Endothelial cell of umbilical vein (primary cell): ENCODE measurements at regions not wholly inside any gene's neighbourhood (a gene's known extent, or its start where the extent isn't known, plus 50 kb on each side); places are given as distances from the start of the nearest gene placed in this dataset.
A peak's percentile ranks its signal among the peaks of the same experiment; 100 is the strongest.

Experiments used
- BruUV-seq: library from RNA; stranded (reverse); fragments of 400-500 nt; replicated peaks from 2 replicates; lab custom pipeline; 2021; lab: Mats Ljungman, UMichigan
- CTCF ChIA-PET: fragments of 300-600, 350-600 bp; sonication (Branson Sonifier 250); formaldehyde crosslinking; loops from one replicate; lab custom pipeline; 2021; ENCODE audit warnings: antibody characterized with exemption, inconsistent platforms; lab: Charles Lee
- POLR2A ChIA-PET: fragments of 300-600, 350-600 bp; sonication (Branson Sonifier 250); formaldehyde crosslinking; loops from one replicate; lab custom pipeline; 2021; ENCODE audit warnings: antibody characterized with exemption, inconsistent platforms; lab: Charles Lee
- DNase-seq: peaks from one replicate; pipeline ENCODE4 v3.0.0-alpha.2; 2011; ENCODE audit warnings: low read depth, low spot score
- FAIRE-seq: peaks from 2 replicates; lab custom pipeline; 2011; peaks lifted over from hg19 to GRCh38; lab: Jason Lieb, UNC
- H2AFZ ChIP-seq: 2 replicates; pipeline ENCODE4 v1.6.0; 2012; ENCODE audit warnings: low read depth, low read length, control low read depth, inconsistent platforms
- H3K27ac ChIP-seq: 2 replicates; pipeline ENCODE4 v1.5.1; 2011; ENCODE audit warnings: low read depth, mild to moderate bottlenecking, control low read depth, low read length, moderate library complexity; ENCODE audit not compliant: insufficient read depth
- H3K27me3 ChIP-seq, 2 experiments: 2 replicates each; pipeline versions ENCODE4 v1.6.0 to v1.6.1; 2011; ENCODE audit warnings: low read length in 2 of 2, mixed read lengths in 1 of 2; ENCODE audit not compliant: control insufficient read depth in 2 of 2, insufficient read depth in 2 of 2
- H3K36me3 ChIP-seq, 2 experiments: 2 replicates in 1 of 2; 3 replicates in 1 of 2; pipeline ENCODE4 v1.5.1; 2011; ENCODE audit warnings: low read length in 2 of 2, mild to moderate bottlenecking in 1 of 2, moderate library complexity in 1 of 2; ENCODE audit not compliant: control insufficient read depth in 2 of 2, insufficient read depth in 2 of 2; ENCODE audit errors: extremely low read depth in 1 of 2
- H3K4me1 ChIP-seq: 3 replicates; pipeline ENCODE4 v1.5.1; 2011; ENCODE audit warnings: mild to moderate bottlenecking, low read length; ENCODE audit not compliant: control insufficient read depth, insufficient read depth; ENCODE audit errors: extremely low read depth
- H3K4me2 ChIP-seq: 2 replicates; pipeline ENCODE4 v1.6.1; 2011; ENCODE audit warnings: low read length, control low read depth, mixed read lengths; ENCODE audit not compliant: insufficient read depth
- H3K4me3 ChIP-seq, 3 experiments: fragments of 200-600 bp in 1 of 3; sonication (generic), shearing (Covaris generic) in 1 of 3; replicated peaks in 1 of 3; 2 replicates each; pipeline ENCODE4 v1.5.1; 2011 to 2016; ENCODE audit warnings: control low read depth in 3 of 3, low read length in 3 of 3, mild to moderate bottlenecking in 2 of 3, inconsistent platforms in 1 of 3, low read depth in 1 of 3, moderate library complexity in 1 of 3; ENCODE audit not compliant: insufficient read depth in 1 of 3
- H3K79me2 ChIP-seq: 2 replicates; pipeline ENCODE4 v1.6.0; 2012; ENCODE audit warnings: low read length, inconsistent platforms; ENCODE audit not compliant: control insufficient read depth, insufficient read depth
- H3K9ac ChIP-seq: replicated peaks from 2 replicates; pipeline ENCODE3; 2011; ENCODE audit warnings: low read length, control low read depth; ENCODE audit not compliant: insufficient read depth; ENCODE audit errors: extremely low read depth
- H3K9me1 ChIP-seq: replicated peaks from 3 replicates; pipeline ENCODE4 v1.6.0; 2011; ENCODE audit warnings: mild to moderate bottlenecking, low read length; ENCODE audit not compliant: control insufficient read depth, insufficient read depth; ENCODE audit errors: extremely low read depth
- H3K9me3 ChIP-seq: replicated peaks from 2 replicates; pipeline ENCODE4 v1.5.1; 2012; ENCODE audit warnings: low read length, inconsistent platforms; ENCODE audit not compliant: control insufficient read depth, insufficient read depth
- H4K20me1 ChIP-seq: replicated peaks from 2 replicates; pipeline ENCODE3; 2011; ENCODE audit warnings: mild to moderate bottlenecking, low read length; ENCODE audit not compliant: control insufficient read depth, insufficient read depth; ENCODE audit errors: extremely low read depth
- EZH2 ChIP-seq: IDR thresholded peaks from 2 replicates; pipeline ENCODE4 v1.6.1; 2012; ENCODE audit warnings: borderline replicate concordance, low read depth, mild to moderate bottlenecking, moderate library complexity, low read length, inconsistent platforms; ENCODE audit not compliant: severe bottlenecking
- FOS ChIP-seq: IDR thresholded peaks from 2 replicates; pipeline ENCODE4 v1.6.1; 2011; ENCODE audit warnings: mild to moderate bottlenecking, low read length, moderate library complexity, borderline replicate concordance; ENCODE audit not compliant: insufficient read depth
- GATA2 ChIP-seq: IDR thresholded peaks from 2 replicates; pipeline ENCODE4 v1.7.0; 2011; ENCODE audit warnings: low read depth, mild to moderate bottlenecking, moderate library complexity, mixed read lengths, low read length; ENCODE audit not compliant: insufficient read length, insufficient read depth
- JUN ChIP-seq: IDR thresholded peaks from 2 replicates; pipeline ENCODE4 v1.6.1; 2011; ENCODE audit warnings: borderline replicate concordance, low read depth; ENCODE audit not compliant: insufficient read length, insufficient read depth
- MAX ChIP-seq: IDR thresholded peaks from 2 replicates; pipeline ENCODE4 v1.6.1; 2011; ENCODE audit not compliant: insufficient read depth, insufficient read length
- POLR2AphosphoS5 ChIP-seq: IDR thresholded peaks from 2 replicates; pipeline ENCODE4 v1.6.1; 2012; ENCODE audit warnings: low read depth, mild to moderate bottlenecking, control low read depth, low read length, moderate library complexity; ENCODE audit not compliant: insufficient read depth
- dilution Hi-C: fragments of 300-500 bp; cut with MboI; formaldehyde crosslinking; loops from one replicate; pipeline ENCODE4 v1.15.0; 2019; ENCODE audit warnings: low sequenced_read_pairs; ENCODE audit not compliant: extremely low pct_ligation_motif_present
- intact Hi-C: fragments of 100-400 bp; cut with micrococcal nuclease; formaldehyde crosslinking; loops from one replicate; pipeline ENCODE4 v1.10.0; 2022

GRCh38 chr20:6595704-6596103 is 171.8 kb upstream of the BMP2 start:
- Histone ChIP-seq H3K79me2 (no peaks in the 10 kb centered on the region), H3K9me3 (no peaks in the 10 kb centered on the region), H3K9ac (peak overlapping the region; percentile 1), H3K4me1 (peaks cover 24% of the 10 kb centered on the region), H3K4me2 (peak overlapping the region; percentile 50), H2AFZ (peak overlapping the region; percentile 12), H3K27ac (peak overlapping the region; percentile 35), H3K27me3 (no peaks in the 10 kb centered on the region), H4K20me1 (no peaks in the 10 kb centered on the region), H3K9me1 (no peaks in the 10 kb centered on the region), H3K4me3 (no peak overlapping the region), H3K36me3 (no peaks in the 10 kb centered on the region)
- ChIA-PET CTCF (interaction anchor here (1.1 to 2.6 kb wide), 5 partner anchors 13 to 331 kb away, joined by 3 to 20 read pairs (median 3); no protein-coding TSS in a partner anchor), POLR2A (no interaction called here)
- FAIRE-seq (peak; percentile 78), DNase-seq (peak; percentile 82)
- no TSS peak for BruUV-seq
- intact Hi-C loops = no loop called here
- TF ChIP-seq GATA2 (no peak), FOS (no peak), JUN (no peak), EZH2 (no peak), MAX (no peak), POLR2AphosphoS5 (no peak)
- dilution Hi-C loops = no loop called here
